ENCODE measurements at regions not wholly inside any gene's neighbourhood (a gene's known extent, or its start where the extent isn't known, plus 50 kb on each side); places are given as distances from the start of the nearest gene placed in this dataset.

DNA sequence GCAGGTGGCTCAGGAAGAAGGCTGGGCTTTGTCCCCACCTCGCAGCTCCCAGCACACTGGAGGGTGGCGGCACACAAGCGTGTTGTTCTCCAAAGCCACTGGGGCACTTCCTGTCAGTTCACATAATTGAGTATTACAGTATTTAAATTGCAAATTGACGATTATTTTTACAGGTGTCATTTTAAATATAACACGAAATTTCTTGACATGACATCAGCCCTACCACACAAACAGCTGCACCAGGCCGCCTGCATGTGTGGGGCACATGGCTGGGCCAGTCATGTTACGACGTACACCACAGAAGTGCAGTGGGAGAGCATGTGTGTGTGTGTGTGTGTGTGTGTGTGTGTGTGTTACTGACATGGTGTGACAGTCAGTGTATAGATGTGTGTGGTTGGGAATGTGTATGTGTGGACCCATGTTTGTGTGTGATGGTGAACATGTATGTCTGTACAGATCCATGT, 155.6 kb downstream of the TTC32 start:
- H3K27me3 Mint-ChIP-seq (ENCODE audit: insufficient read depth): peaks cover 11% of the 10 kb centered on the region
- TF ChIP-seq, protein P1, sequence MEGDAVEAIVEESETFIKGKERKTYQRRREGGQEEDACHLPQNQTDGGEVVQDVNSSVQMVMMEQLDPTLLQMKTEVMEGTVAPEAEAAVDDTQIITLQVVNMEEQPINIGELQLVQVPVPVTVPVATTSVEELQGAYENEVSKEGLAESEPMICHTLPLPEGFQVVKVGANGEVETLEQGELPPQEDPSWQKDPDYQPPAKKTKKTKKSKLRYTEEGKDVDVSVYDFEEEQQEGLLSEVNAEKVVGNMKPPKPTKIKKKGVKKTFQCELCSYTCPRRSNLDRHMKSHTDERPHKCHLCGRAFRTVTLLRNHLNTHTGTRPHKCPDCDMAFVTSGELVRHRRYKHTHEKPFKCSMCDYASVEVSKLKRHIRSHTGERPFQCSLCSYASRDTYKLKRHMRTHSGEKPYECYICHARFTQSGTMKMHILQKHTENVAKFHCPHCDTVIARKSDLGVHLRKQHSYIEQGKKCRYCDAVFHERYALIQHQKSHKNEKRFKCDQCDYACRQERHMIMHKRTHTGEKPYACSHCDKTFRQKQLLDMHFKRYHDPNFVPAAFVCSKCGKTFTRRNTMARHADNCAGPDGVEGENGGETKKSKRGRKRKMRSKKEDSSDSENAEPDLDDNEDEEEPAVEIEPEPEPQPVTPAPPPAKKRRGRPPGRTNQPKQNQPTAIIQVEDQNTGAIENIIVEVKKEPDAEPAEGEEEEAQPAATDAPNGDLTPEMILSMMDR (IDR thresholded peaks at IDR 0.05): no peak
- no peak overlapping the region for H3K4me3 Mint-ChIP-seq
- DNase-seq: no peak
- H3K9me3 Mint-ChIP-seq: no peaks in the 10 kb centered on the region
- no peak overlapping the region for H3K27ac Mint-ChIP-seq
- no peaks in the 10 kb centered on the region for H3K36me3 Mint-ChIP-seq (ENCODE audit: low read depth)
- H3K4me1 Mint-ChIP-seq (ENCODE audit: low read depth): peaks cover 7% of the 10 kb centered on the region

DNA sequence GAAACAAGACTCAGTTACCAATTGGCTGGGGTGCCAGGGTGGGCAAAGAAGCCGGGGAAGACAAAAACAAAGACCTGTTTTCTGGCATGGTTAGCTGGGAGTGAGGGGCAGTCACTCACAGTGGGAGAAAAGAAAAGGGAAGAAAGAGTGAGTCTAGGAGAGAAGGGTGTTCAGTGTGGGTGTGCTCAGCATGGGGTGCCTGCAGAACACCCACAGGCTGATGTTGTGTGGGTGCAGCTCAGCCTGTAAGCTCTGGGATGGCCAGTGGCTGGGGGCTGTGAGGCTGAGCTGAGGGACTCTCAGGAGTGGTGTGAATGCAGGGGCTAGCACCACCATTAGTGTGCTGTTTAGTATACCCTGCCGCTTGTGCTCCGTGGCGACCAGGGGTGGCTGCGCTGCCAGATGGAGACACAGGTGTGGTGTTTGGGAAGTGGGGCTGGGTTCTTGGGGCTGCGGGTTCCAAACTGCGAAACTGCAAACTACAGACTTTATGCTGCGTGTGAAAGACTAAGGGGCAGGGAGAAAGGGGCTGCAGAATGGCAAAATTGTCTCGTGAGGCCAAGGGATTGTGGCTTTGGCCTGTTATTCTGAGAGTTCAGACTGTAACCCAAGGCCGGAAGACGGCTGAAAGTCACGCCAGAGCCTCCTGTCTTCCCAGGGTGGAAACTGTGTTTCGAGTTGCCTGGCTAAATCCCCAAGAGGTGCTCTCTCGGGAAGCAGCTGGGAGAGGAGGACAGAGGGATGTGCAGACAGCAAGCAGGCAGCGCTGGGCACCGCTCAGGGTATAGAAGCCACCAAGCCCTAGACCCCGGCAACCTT, 156.3 kb downstream of the TTC32 start:
- Mint-ChIP-seq H3K9me3 (no peaks in the 10 kb centered on the region), H3K4me3 (no peak overlapping the region), H3K27me3 (ENCODE audit: insufficient read depth) (peaks cover 10% of the 10 kb centered on the region), H3K36me3 (ENCODE audit: low read depth) (no peaks in the 10 kb centered on the region), H3K27ac (no peak overlapping the region), H3K4me1 (ENCODE audit: low read depth) (peaks cover 7% of the 10 kb centered on the region)
- no peak for DNase-seq
- TF ChIP-seq, protein P1 (IDR thresholded peaks at IDR 0.05): no peak

DNA sequence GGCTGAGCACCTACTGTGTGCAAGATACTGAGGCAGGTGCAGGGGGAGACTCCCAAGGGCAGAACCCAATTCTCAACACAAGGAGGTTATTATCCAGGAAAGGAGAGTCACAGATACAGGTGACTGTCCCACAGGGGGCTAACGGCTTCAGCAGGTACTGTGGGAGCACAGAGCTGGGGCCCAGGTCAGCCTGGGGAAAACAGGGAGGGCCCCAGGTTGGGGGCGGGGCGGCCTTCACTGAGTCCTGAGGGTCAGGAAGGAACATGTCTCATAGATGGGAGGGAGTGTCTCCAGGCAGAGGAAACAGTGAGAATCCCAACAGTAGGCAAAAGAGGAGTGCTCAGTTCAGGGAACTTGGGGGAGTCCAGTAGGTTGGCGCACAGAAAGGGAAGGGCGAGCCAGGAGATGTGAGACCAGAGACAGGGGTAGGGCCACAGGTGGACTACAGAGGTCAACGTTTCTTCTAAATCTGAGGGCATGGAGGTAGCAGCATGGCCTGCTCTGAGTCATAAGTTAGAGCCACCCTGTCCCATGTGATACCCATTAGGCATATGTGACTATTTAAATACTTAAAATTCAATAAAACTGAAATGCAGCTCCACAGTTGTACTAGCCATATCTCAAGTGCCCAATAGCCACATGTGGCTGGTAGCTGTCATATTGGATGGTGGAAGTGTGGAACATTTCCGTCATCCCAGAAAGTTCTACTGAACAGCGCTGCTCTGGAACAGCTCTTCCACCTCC, 157.2 kb downstream of the TTC32 start:
- Mint-ChIP-seq H3K27ac (no peak overlapping the region), H3K9me3 (no peaks in the 10 kb centered on the region), H3K4me1 (ENCODE audit: low read depth) (peaks cover 9% of the 10 kb centered on the region), H3K36me3 (ENCODE audit: low read depth) (no peaks in the 10 kb centered on the region), H3K27me3 (ENCODE audit: insufficient read depth) (peaks cover 10% of the 10 kb centered on the region), H3K4me3 (no peak overlapping the region)
- TF ChIP-seq, protein P1 (IDR thresholded peaks at IDR 0.05): no peak
- no peak for DNase-seq

DNA sequence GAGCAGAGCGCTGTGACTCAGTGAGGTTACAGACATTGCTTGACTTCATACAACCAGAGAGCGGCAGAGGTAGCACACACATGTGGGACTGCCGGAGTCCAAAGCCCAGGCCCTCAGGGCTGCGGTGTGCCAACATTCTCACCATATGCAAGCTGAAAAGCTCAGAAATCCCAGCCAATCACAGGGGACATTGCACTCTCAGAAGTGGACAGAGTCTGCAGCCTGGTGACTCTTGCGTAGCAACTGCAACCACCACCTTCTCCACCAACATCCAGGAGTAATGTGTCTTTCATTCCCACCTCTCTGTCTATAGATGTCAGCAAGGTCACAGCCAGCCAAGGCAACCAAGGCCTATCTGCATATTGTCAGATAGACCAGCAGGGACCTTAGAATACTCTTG, 158.1 kb downstream of the TTC32 start:
- Mint-ChIP-seq H3K36me3 (ENCODE audit: low read depth) (no peaks in the 10 kb centered on the region), H3K27ac (no peak overlapping the region), H3K4me1 (ENCODE audit: low read depth) (peaks cover 18% of the 10 kb centered on the region), H3K9me3 (no peaks in the 10 kb centered on the region), H3K4me3 (no peak overlapping the region), H3K27me3 (ENCODE audit: insufficient read depth) (peaks cover 9% of the 10 kb centered on the region)
- TF ChIP-seq, protein P1 (IDR thresholded peaks at IDR 0.05): no peak
- DNase-seq: no peak

DNA sequence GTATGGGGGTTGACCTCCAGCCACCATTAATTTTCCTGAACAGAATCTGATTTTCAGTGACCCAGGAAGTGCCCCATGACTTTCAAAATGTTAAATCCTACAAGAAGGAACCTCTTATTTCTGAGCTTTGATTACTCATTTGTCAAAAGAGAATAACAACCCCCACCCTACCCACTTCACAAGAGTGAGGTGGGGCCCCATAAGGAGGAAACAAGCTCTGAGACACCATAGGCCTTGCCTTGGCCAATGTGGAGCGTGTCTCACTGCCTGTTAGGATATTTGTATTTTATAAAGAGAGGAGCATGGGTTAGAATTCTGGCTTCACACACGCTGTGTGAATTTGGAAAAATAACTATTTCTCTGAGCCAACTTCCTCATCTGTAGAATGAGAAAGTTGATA, 158.9 kb downstream of the TTC32 start:
- H3K4me1 Mint-ChIP-seq (ENCODE audit: low read depth): peaks cover 26% of the 10 kb centered on the region
- TF ChIP-seq, protein P1 (IDR thresholded peaks at IDR 0.05): no peak
- H3K4me3 Mint-ChIP-seq: no peak overlapping the region
- no peaks in the 10 kb centered on the region for H3K36me3 Mint-ChIP-seq (ENCODE audit: low read depth)
- H3K27ac Mint-ChIP-seq: no peak overlapping the region
- no peaks in the 10 kb centered on the region for H3K9me3 Mint-ChIP-seq
- DNase-seq: no peak
- H3K27me3 Mint-ChIP-seq (ENCODE audit: insufficient read depth): peaks cover 8% of the 10 kb centered on the region
